Immature natural killer cell (primary cell): ENCODE measurements at regions not wholly inside any gene's neighbourhood (a gene's known extent, or its start where the extent isn't known, plus 50 kb on each side); places are given as distances from the start of the nearest gene placed in this dataset.

ENCODE experiments used
- DNase-seq, 3 donors: peaks; one replicate each; pipeline ENCODE4 v3.0.0; 2022; ENCODE audit warnings: mixed read lengths in 1 of 3
- H3K27ac Mint-ChIP-seq, 6 donors: one replicate each; pipeline ENCODE4 v1.8.0; 2020; ENCODE audit warnings: mixed read lengths in 6 of 6, mild to moderate bottlenecking in 5 of 6, inconsistent platforms in 4 of 6, moderate library complexity in 3 of 6
- H3K27me3 Mint-ChIP-seq, 3 donors: one replicate each; pipeline ENCODE4 v1.8.0; 2020 to 2021; ENCODE audit warnings: low read depth in 3 of 3, mild to moderate bottlenecking in 3 of 3, mixed read lengths in 3 of 3, moderate library complexity in 3 of 3, inconsistent platforms in 1 of 3
- H3K36me3 Mint-ChIP-seq, 3 donors: one replicate each; pipeline ENCODE4 v1.8.0; 2020; ENCODE audit warnings: mixed read lengths in 3 of 3, inconsistent platforms in 2 of 3, mild to moderate bottlenecking in 2 of 3
- H3K4me1 Mint-ChIP-seq, 2 donors: one replicate each; pipeline ENCODE4 v1.8.0; 2020; ENCODE audit warnings: inconsistent platforms in 2 of 2, mild to moderate bottlenecking in 2 of 2, mixed read lengths in 2 of 2, moderate library complexity in 1 of 2
- H3K4me3 Mint-ChIP-seq, 5 donors: one replicate each; pipeline ENCODE4 v1.8.0; 2020; ENCODE audit warnings: mild to moderate bottlenecking in 5 of 5, mixed read lengths in 5 of 5, inconsistent platforms in 3 of 5, moderate library complexity in 3 of 5
- H3K9me3 Mint-ChIP-seq, 6 donors: one replicate each; pipeline ENCODE4 v1.8.0; 2020; ENCODE audit warnings: mild to moderate bottlenecking in 6 of 6, mixed read lengths in 6 of 6, inconsistent platforms in 4 of 6, moderate library complexity in 3 of 6

DNA sequence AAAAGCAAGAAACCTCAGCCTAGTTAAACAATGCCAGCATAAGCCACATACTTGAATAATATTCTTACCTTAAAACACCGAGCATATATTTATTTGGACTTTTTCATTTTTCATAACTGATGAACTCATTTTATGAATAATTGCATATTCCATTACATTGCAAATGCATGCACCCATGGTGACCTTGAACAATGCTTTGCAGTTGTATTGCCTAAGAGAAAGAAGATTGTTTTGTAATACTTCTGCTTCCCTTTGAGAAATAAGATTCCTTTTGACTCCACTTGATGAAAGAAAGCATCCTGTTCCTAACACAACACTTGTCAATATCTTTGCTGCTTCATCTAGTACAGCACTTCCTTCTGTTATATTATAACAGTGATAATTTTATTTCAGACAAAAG lies 1182.2 kb downstream of the FLRT2 start:
- DNase-seq: no peak
- H3K27ac Mint-ChIP-seq: no peak overlapping the region
- H3K4me1 Mint-ChIP-seq: no peaks in the 10 kb centered on the region
- no peaks in the 10 kb centered on the region for H3K36me3 Mint-ChIP-seq
- peaks cover 0 to 2% (median 2%) of the 10 kb centered on the region in 3 donors for H3K27me3 Mint-ChIP-seq
- H3K4me3 Mint-ChIP-seq: no peak overlapping the region
- peaks cover 0 to 27% (median 4%) of the 10 kb centered on the region in 6 donors for H3K9me3 Mint-ChIP-seq

DNA sequence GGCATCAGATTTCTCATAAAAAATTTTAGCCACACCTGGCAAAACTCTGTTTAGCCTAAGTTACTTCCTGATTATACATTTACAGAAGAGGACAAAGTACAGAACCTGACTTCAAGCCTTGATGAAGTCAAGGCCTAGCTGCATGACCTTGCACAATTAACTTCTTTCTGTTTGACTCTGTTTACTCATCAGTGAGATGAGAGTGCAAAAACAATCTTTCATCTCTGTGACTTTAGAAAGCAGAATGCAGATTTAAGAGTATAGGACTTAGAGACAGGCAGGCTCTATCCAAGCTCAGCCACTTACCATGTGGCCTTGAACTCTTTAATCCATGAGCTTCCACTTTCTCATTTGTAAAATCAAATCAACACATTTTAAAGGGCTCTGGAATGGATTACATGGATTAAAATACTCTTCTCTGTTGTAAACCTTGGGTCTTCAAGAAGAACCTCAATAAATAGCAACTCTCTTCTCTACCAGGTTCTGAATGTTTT lies 1178.9 kb downstream of the FLRT2 start:
- no peak for DNase-seq
- H3K4me3 Mint-ChIP-seq: no peak overlapping the region
- H3K36me3 Mint-ChIP-seq: no peaks in the 10 kb centered on the region
- no peak overlapping the region for H3K27ac Mint-ChIP-seq
- no peaks in the 10 kb centered on the region for H3K4me1 Mint-ChIP-seq
- peaks cover 0 to 34% (median 7%) of the 10 kb centered on the region in 6 donors for H3K9me3 Mint-ChIP-seq
- peaks cover 2% of the 10 kb centered on the region in 3 donors for H3K27me3 Mint-ChIP-seq

DNA sequence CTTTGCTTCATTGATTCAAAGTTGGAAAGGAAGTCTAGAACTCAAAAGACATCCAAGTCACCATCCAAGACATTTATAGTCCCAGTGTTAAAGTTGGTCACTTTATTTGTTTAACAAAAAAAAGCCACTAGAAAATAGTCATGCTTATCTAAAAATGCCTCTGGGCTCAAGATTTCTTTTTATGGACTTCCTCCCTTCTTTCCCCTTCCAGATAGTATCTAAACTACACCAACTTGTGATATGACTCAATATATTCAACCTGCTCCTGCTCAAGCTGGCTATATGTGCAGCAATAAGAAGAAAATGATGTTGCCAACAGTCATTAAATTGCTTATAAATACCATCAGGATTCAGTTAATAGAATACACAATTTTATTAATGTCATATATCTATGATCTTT lies 1177.1 kb downstream of the FLRT2 start:
- DNase-seq: no peak
- Mint-ChIP-seq H3K4me1 (no peaks in the 10 kb centered on the region), H3K36me3 (no peaks in the 10 kb centered on the region), H3K4me3 (no peak overlapping the region), H3K27ac (no peak overlapping the region), H3K27me3 (peaks cover 2% of the 10 kb centered on the region in 3 donors), H3K9me3 (peaks cover 0 to 23% (median 5%) of the 10 kb centered on the region in 6 donors)

DNA sequence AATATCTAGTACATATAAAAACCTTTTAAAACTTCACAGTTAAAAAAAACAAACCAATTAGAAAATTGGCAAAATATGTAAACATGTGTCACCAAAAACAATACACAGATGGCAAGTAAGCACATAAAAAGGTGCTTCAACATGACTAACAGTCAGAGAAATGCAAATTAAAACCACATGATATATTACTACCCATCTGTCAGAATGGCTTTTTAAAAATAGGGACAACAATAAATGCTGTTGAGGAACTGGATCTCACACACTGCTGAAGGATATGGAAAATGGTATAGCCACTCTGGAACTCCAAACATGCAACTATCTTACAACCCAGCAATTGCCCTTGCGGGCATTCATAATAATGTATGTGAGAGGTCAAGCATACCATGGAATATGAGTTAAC lies 1153.6 kb downstream of the FLRT2 start:
- no peaks in the 10 kb centered on the region for H3K36me3 Mint-ChIP-seq
- peaks cover 0 to 2% (median 0%) of the 10 kb centered on the region in 3 donors for H3K27me3 Mint-ChIP-seq
- H3K9me3 Mint-ChIP-seq: peaks cover 0 to 5% (median under 1%) of the 10 kb centered on the region in 6 donors
- no peak for DNase-seq
- H3K27ac Mint-ChIP-seq: no peak overlapping the region
- H3K4me1 Mint-ChIP-seq: no peaks in the 10 kb centered on the region
- H3K4me3 Mint-ChIP-seq: no peak overlapping the region

DNA sequence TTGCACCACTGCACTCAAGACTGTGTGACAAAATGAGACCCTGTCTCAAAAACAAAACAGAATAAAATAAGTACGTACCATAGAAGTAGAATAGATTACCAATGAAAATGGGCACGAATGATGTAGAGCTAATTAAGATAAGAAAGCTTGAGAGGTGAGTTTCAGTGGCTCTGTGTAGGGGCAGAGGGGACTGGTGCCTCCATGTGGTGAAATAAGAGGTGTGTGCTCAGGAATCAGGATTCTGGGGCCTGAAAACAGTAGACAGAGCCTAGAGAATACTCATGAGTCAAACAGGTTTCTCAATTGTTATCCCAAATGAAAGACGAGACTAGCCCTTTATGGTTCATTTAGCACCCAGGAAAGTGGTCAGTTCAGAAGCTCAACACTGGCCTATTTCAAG lies 1145.1 kb downstream of the FLRT2 start:
- no peak overlapping the region for H3K27ac Mint-ChIP-seq
- peaks cover 0 to 2% (median 0%) of the 10 kb centered on the region in 6 donors for H3K9me3 Mint-ChIP-seq
- peaks cover 0 to 2% (median 1%) of the 10 kb centered on the region in 3 donors for H3K27me3 Mint-ChIP-seq
- no peak overlapping the region for H3K4me3 Mint-ChIP-seq
- no peak for DNase-seq
- H3K4me1 Mint-ChIP-seq: no peaks in the 10 kb centered on the region
- H3K36me3 Mint-ChIP-seq: no peaks in the 10 kb centered on the region

DNA sequence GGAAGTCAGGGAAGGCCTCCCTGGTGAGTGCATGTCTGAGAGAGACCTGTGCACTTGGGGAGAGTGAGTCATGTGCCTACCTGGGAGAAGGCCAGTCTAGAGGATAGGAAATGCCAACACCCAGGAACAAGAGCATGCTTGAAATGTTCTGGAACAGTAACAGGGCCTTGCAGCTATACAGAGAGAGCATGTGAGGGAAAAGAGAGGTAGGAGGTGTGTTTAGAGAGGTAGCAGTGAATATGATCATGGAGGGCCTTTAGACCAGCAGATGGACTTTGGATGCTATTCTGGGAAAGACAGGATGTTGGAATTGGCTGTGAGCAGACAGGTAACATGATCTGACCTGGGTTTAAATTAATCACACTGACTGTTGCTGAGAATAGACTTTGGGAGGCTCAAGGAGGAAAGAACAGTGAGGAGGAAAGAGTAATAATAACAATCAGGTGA lies 1143.6 kb downstream of the FLRT2 start:
- Mint-ChIP-seq H3K27me3 (peaks cover 0 to 1% (median 0%) of the 10 kb centered on the region in 3 donors), H3K9me3 (peaks cover 0 to 2% (median 0%) of the 10 kb centered on the region in 6 donors), H3K27ac (no peak overlapping the region), H3K4me3 (no peak overlapping the region), H3K36me3 (no peaks in the 10 kb centered on the region), H3K4me1 (no peaks in the 10 kb centered on the region)
- DNase-seq: no peak

DNA sequence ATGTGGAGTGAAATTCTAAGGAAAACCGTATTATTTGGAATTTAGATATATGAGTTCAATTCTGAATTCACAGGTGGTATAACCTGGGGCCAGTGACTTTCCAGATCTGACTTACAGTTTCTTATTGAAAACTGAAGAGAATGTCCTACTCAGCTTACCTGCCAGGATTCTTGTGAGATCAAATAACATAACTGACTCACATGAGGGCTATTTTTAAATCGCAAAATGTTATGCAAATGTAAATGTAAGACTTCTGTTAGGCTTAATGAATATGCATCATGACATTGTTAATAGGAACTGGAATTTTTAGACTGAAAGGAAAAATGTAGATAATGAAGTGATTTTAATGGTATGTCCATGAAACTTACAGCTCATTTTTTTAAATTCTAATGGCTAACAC lies 1142.1 kb downstream of the FLRT2 start:
- Mint-ChIP-seq H3K27ac (no peak overlapping the region), H3K27me3 (peaks cover 0 to 1% (median 0%) of the 10 kb centered on the region in 3 donors), H3K4me1 (no peaks in the 10 kb centered on the region), H3K36me3 (no peaks in the 10 kb centered on the region), H3K4me3 (no peak overlapping the region), H3K9me3 (peaks cover 0 to 4% (median 0%) of the 10 kb centered on the region in 6 donors)
- DNase-seq: no peak

DNA sequence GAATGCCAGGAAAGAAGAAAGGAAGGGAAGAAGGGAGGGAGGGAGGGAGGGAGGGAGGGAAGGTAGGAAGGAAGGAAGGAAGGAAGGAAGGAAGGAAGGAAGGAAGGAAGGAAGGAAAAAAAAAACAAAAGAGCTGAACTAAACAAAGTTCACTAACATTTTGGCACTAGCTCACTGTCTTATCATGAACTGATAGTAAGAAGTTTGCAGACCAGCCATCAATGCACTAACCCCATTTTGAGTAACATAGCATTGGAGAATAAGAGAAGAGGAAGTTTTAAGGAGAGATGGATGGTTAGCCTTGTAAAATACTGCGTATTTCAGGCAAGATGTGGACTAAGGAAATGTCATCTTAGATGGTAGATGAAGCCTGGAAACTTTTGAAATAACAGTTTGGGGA lies 1136.0 kb downstream of the FLRT2 start:
- no peak for DNase-seq
- Mint-ChIP-seq H3K4me3 (no peak overlapping the region), H3K36me3 (no peaks in the 10 kb centered on the region), H3K9me3 (peaks cover 0 to 4% (median 0%) of the 10 kb centered on the region in 6 donors), H3K4me1 (no peaks in the 10 kb centered on the region), H3K27ac (no peak overlapping the region), H3K27me3 (no peaks in the 10 kb centered on the region)

DNA sequence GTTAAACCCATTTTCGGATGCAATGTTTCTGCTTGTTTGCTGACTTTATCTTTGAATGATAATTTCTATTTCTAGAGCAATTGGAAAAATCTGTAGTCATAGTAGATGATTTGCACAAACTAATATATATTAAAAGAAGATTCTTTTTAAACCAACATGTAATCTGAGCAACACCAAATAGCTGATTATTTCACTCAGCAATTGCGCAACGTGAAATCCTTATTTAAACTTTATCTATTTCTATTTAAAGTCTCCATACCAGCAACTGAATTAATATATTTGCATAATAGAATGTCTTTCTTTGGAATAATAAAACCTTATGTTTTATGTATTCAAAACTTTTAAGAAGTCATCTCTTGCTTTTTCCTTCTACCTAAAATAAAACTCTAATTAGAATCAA lies 1132.4 kb downstream of the FLRT2 start:
- Mint-ChIP-seq H3K36me3 (no peaks in the 10 kb centered on the region), H3K4me3 (no peak overlapping the region), H3K4me1 (no peaks in the 10 kb centered on the region), H3K9me3 (peaks cover 0 to 5% (median 0%) of the 10 kb centered on the region in 6 donors), H3K27ac (no peak overlapping the region), H3K27me3 (peaks cover 0 to 1% (median 0%) of the 10 kb centered on the region in 3 donors)
- no peak for DNase-seq

DNA sequence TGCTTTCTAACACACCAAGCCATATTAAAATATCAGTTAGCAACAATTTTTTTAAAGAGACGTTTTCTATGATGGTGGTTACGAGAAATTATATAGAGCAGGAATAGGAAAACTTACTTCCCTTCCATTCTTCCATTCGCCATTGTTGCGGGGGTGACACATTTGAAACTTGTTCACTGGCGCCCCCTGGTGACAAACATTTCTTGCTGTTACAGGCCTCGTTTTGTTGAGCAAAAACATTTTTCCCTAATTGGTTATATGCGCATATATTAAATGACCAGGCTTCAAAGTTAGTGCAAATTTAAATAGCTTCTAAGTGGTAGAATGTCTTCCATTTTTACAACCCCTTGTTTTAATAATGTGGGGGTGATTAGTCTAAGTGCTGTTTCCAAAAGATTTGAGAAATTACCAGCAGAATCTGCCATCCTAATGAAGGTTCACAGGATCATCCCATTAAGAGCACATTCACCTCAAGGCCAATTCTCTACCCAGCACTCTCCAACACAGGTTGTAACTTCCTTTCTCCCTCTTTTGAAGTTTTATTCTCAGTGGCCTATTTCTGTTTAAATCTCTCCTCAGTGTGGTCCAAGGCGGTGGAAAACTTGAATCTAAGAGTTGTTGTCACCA lies 1124.7 kb downstream of the FLRT2 start:
- peak; percentile 28 to 44 (median 42) for DNase-seq
- peaks cover 0 to 5% (median 0%) of the 10 kb centered on the region in 6 donors for H3K9me3 Mint-ChIP-seq
- H3K36me3 Mint-ChIP-seq: no peaks in the 10 kb centered on the region
- peaks cover 0 to 1% of the 10 kb centered on the region in 2 donors for H3K4me1 Mint-ChIP-seq
- no peaks in the 10 kb centered on the region for H3K27me3 Mint-ChIP-seq
- H3K4me3 Mint-ChIP-seq: no peak overlapping the region
- no peak overlapping the region for H3K27ac Mint-ChIP-seq

DNA sequence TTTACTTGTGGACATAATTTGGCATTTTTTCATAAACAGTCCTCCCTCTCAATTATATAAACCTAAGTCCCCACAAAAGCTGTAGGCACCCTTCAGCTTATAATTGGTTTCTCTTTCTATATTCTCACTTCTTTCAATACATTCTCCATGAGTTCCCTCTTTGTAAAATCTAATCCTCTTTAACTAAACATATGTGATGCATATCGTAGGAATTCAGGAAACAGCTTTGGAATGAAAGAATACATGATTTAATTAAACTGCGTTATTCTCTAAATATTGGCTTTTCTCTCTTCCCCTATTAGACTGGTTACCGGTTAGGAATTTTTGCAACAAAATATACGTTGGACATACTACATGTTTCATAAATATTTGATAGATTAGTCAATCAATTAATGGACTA lies 1122.6 kb downstream of the FLRT2 start:
- H3K4me1 Mint-ChIP-seq: peaks cover 0 to 1% of the 10 kb centered on the region in 2 donors

DNA sequence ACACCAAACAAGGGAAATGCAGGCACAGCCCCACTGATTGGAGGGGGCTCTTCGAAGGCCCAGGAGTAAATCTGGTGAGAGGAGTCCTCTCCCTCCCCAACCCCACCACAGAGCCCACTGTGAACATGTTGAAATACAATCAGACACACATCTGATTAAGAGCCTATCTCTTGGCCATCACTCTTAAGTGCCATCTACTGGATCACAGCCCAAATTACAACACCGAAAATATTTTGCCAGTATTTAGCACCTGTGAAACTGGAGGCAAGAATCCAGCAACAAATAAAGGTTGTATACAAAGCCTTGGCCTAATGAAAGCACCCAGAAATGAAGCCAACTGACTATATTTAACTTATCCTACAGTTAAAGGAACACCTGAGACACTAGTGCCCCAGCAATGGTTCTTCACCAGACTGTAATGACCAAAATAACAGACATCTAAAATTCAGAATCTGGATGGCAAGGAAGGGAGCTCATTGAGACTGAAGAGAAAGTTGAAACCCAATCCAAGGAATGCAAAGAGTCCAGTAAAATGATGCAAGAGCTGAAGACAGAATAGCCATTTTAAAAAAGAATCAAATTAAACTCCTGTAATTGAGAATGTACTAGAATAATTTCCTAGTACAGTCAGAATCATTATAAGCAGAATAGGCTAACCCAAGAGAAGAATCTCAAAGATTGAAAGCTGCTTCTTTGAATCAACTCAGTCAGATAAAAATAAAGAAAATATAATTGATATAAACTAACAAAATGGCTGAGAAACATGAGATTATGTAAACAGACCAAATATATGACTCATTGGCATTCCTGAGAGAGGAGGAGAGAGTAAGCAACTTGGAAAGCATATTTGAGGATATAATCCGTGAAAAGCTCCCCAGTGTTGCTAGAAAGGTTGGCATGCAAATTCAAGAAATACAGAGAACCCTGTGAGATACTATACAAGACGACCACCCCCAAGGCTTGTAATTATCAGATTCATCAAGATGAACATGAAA lies 1117.0 kb downstream of the FLRT2 start:
- Mint-ChIP-seq H3K27me3 (peaks cover 0 to 2% (median 0%) of the 10 kb centered on the region in 3 donors), H3K4me1 (no peaks in the 10 kb centered on the region), H3K4me3 (no peak overlapping the region), H3K9me3 (peaks cover 0 to 13% (median 2%) of the 10 kb centered on the region in 6 donors), H3K36me3 (no peaks in the 10 kb centered on the region), H3K27ac (no peak overlapping the region)
- DNase-seq: no peak

More for the DNA sequence above, 1122.6 kb downstream of the FLRT2 start:
- Mint-ChIP-seq H3K4me3 (no peak overlapping the region), H3K27ac (no peak overlapping the region), H3K27me3 (peaks cover 0 to 2% (median 0%) of the 10 kb centered on the region in 3 donors), H3K36me3 (no peaks in the 10 kb centered on the region), H3K9me3 (peaks cover 0 to 4% (median 0%) of the 10 kb centered on the region in 6 donors)
- DNase-seq: no peak

DNA sequence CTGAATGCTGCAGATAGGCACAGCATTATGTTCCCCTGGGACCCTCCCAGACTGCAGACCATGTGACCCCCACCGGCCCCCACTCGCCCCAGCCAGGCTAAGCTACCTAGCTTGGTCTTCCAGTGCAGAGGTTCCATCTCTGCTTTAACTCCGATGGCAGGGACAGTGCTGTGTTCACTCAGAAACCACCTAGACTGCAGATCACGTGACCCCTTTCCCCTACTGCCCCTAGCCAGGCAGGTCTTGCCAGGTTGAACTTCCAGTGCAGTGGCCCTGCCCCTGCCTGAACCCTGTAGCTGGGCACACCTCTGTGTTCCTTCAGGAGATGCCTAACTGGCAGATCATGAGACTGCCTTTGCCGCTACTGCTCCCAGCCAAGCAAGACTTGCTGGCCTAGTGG lies 1116.2 kb downstream of the FLRT2 start:
- H3K36me3 Mint-ChIP-seq: no peaks in the 10 kb centered on the region
- no peaks in the 10 kb centered on the region for H3K4me1 Mint-ChIP-seq
- no peak overlapping the region for H3K4me3 Mint-ChIP-seq
- H3K9me3 Mint-ChIP-seq: peaks cover 0 to 13% (median 2%) of the 10 kb centered on the region in 6 donors
- no peak for DNase-seq
- H3K27ac Mint-ChIP-seq: no peak overlapping the region
- H3K27me3 Mint-ChIP-seq: peaks cover 0 to 2% (median 0%) of the 10 kb centered on the region in 3 donors

DNA sequence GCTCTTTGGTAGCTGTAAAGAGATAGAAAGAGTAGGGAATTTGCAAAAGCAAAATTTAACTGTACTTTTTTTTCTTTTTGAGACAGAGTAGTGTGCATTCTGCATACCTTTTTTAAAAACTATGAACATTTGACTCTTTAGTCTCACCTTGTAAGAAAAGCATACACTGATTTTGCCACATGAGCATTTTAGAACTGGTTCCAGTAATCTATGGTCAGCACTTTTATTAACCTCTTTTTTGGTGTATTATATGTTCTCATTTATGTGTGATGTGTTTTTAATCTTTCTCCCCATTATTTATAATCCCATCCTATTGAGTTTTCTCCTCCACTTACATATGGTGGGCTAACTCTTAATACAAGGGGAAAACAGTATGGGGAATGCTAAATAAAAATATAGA lies 1111.4 kb downstream of the FLRT2 start:
- Mint-ChIP-seq H3K9me3 (peaks cover 0 to 9% (median 0%) of the 10 kb centered on the region in 6 donors), H3K4me1 (no peaks in the 10 kb centered on the region), H3K4me3 (no peak overlapping the region), H3K27ac (no peak overlapping the region), H3K36me3 (no peaks in the 10 kb centered on the region), H3K27me3 (no peaks in the 10 kb centered on the region)
- DNase-seq: no peak
